HCT116 (cell line): ENCODE measurements at regions not wholly inside any gene's neighbourhood (a gene's known extent, or its start where the extent isn't known, plus 50 kb on each side); places are given as distances from the start of the nearest gene placed in this dataset.

Experiments used
- ATAC-seq: fragments of 200-7000 bp; cut with Tn5 transposase; 2 replicates; pipeline ENCODE4 v1.9.1; 2020; ENCODE audit warnings: mild to moderate bottlenecking, moderate library complexity
- BruUV-seq: library from RNA; stranded (reverse); fragments of 400-500 nt; replicated peaks from 2 replicates; lab custom pipeline; 2021; lab: Mats Ljungman, UMichigan
- CTCF ChIA-PET: fragments of 300-600 bp; sonication (Branson Sonifier 250); formaldehyde crosslinking; loops from one replicate; lab custom pipeline; 2021; ENCODE audit warnings: antibody characterized with exemption; lab: Charles Lee
- POLR2A ChIA-PET: fragments of 300-600, 350-600 bp; sonication (Branson Sonifier 250); formaldehyde crosslinking; loops from one replicate; lab custom pipeline; 2021; ENCODE audit warnings: antibody characterized with exemption; lab: Charles Lee
- RAD21 ChIA-PET, 2 experiments: fragments of 300-600 bp; sonication (Branson Sonifier 250); formaldehyde crosslinking; loops; one replicate each; lab custom pipeline; 2023; ENCODE audit warnings: low total read pairs in 2 of 2; ENCODE audit not compliant: uncharacterized antibody in 2 of 2, unreplicated experiment in 2 of 2, low non-redundant PET in 1 of 2; lab: Charles Lee
- DNase-seq: peaks from one replicate; pipeline ENCODE4 v3.0.0-alpha.2; 2010; ENCODE audit warnings: low read depth, low spot score
- H2AFZ ChIP-seq: fragments of 200-600 bp; shearing (Covaris generic), sonication (generic); 2 replicates; pipeline ENCODE4 v1.6.1; 2017; ENCODE audit warnings: low read depth, mixed run types, mixed read lengths, antibody characterized with exemption, low read length; ENCODE audit not compliant: poor library complexity, severe bottlenecking
- H3K27ac ChIP-seq: 2 replicates; pipeline ENCODE4 v1.5.1; 2012; ENCODE audit warnings: low read depth, low read length
- H3K27me3 ChIP-seq: fragments of 200-600 bp; sonication (generic); 2 replicates; pipeline ENCODE4 v1.6.1; 2016; ENCODE audit warnings: mixed run types, low read length, mixed read lengths; ENCODE audit not compliant: insufficient read depth
- H3K36me3 ChIP-seq, 2 experiments: fragments of 200-500 bp in 1 of 2; fragments of 200-600 bp in 1 of 2; sonication (Bioruptor generic) in 1 of 2; sonication (generic) in 1 of 2; 2 replicates each; pipeline versions ENCODE4 v1.5.1 to v1.6.1; 2014 to 2016; ENCODE audit warnings: low read length in 2 of 2, inconsistent platforms in 1 of 2, mixed read lengths in 1 of 2, mixed run types in 1 of 2; ENCODE audit not compliant: insufficient read depth in 2 of 2, control insufficient read depth in 1 of 2
- H3K4me1 ChIP-seq, 2 experiments: fragments of 200-600 bp in 1 of 2; sonication (generic) in 1 of 2; 2 replicates each; pipeline versions ENCODE4 v1.5.1 to v1.6.1; 2012 to 2017; ENCODE audit warnings: low read length in 2 of 2, inconsistent platforms in 1 of 2, mild to moderate bottlenecking in 1 of 2, mixed read lengths in 1 of 2, mixed run types in 1 of 2, moderate library complexity in 1 of 2; ENCODE audit not compliant: insufficient read depth in 2 of 2, control insufficient read depth in 1 of 2
- H3K4me2 ChIP-seq: fragments of 200-600 bp; sonication (generic); 2 replicates; pipeline ENCODE4 v1.6.1; 2017; ENCODE audit warnings: mixed run types, low read length, mixed read lengths
- H3K4me3 ChIP-seq, 2 experiments: fragments of 200-600 bp in 1 of 2; sonication (generic) in 1 of 2; replicated peaks in 1 of 2; 2 replicates each; pipeline ENCODE4 v1.5.1; 2011 to 2016; ENCODE audit warnings: low read length in 2 of 2, control low read depth in 1 of 2, low read depth in 1 of 2, mild to moderate bottlenecking in 1 of 2, mixed read lengths in 1 of 2, mixed run types in 1 of 2
- H3K79me2 ChIP-seq: fragments of 200-600 bp; sonication (generic); 2 replicates; pipeline ENCODE4 v1.6.1; 2017; ENCODE audit warnings: mild to moderate bottlenecking, mixed run types, low read length, moderate library complexity, mixed read lengths; ENCODE audit not compliant: insufficient read depth
- H3K9ac ChIP-seq: fragments of 200-600 bp; sonication (generic); 2 replicates; pipeline ENCODE4 v1.6.1; 2016; ENCODE audit warnings: low read length, mixed read lengths
- H3K9me2 ChIP-seq: fragments of 200-600 bp; sonication (generic), shearing (Covaris generic); 2 replicates; pipeline ENCODE4 v1.6.1; 2017; ENCODE audit warnings: mixed run types, mild to moderate bottlenecking, moderate library complexity; ENCODE audit not compliant: insufficient read depth
- H3K9me3 ChIP-seq, 2 experiments: fragments of 200-500 bp in 1 of 2; fragments of 200-600 bp in 1 of 2; sonication (Bioruptor generic) in 1 of 2; sonication (generic) in 1 of 2; 2 replicates each; pipeline ENCODE4 v1.6.1; 2014 to 2017; ENCODE audit warnings: low read length in 2 of 2, mixed read lengths in 2 of 2, inconsistent platforms in 1 of 2, low read depth in 1 of 2, mild to moderate bottlenecking in 1 of 2, mixed run types in 1 of 2, moderate library complexity in 1 of 2; ENCODE audit not compliant: control insufficient read depth in 1 of 2, insufficient read depth in 1 of 2
- H4K20me1 ChIP-seq: fragments of 200-600 bp; sonication (generic), shearing (Covaris generic); 2 replicates; pipeline ENCODE4 v1.6.1; 2017; ENCODE audit warnings: mixed run types, mild to moderate bottlenecking, moderate library complexity; ENCODE audit not compliant: insufficient read depth
- ATF3 ChIP-seq: IDR thresholded peaks from 2 replicates; pipeline ENCODE4 v1.6.1; 2012
- CBX3 ChIP-seq: IDR thresholded peaks from 2 replicates; pipeline ENCODE4 v1.6.1; 2012; ENCODE audit warnings: low read depth
- CEBPB ChIP-seq: IDR thresholded peaks from 2 replicates; pipeline ENCODE4 v1.6.1; 2012; ENCODE audit warnings: low read depth
- CTCF ChIP-seq, 3 experiments: fragments of 200-600 bp in 1 of 3; sonication (generic) in 1 of 3; IDR thresholded peaks in 2 of 3; conservative IDR thresholded peaks in 1 of 3; 2 replicates each; pipeline ENCODE4 v1.5.1; 2012 to 2017; ENCODE audit warnings: low read depth in 2 of 3, low read length in 2 of 3, antibody characterized with exemption in 1 of 3, borderline replicate concordance in 1 of 3, control low read depth in 1 of 3, mild to moderate bottlenecking in 1 of 3, mixed read lengths in 1 of 3, mixed run types in 1 of 3, moderate library complexity in 1 of 3; ENCODE audit not compliant: insufficient read depth in 1 of 3
- EGR1 ChIP-seq: IDR thresholded peaks from 2 replicates; pipeline ENCODE4 v1.6.1; 2012; ENCODE audit warnings: low read depth
- ELF1 ChIP-seq: IDR thresholded peaks from 2 replicates; pipeline ENCODE4 v1.6.1; 2012; ENCODE audit warnings: low read depth, borderline replicate concordance
- EZH2 ChIP-seq: fragments of 200-600 bp; sonication (generic); IDR thresholded peaks from 2 replicates; pipeline ENCODE4 v1.6.1; 2017; ENCODE audit warnings: antibody characterized with exemption, mixed run types
- JUND ChIP-seq: IDR thresholded peaks from 2 replicates; pipeline ENCODE4 v1.6.1; 2012
- MAX ChIP-seq: IDR thresholded peaks from 2 replicates; pipeline ENCODE4 v1.6.1; 2012
- SP1 ChIP-seq: IDR thresholded peaks from 2 replicates; pipeline ENCODE4 v1.6.1; 2012; ENCODE audit warnings: low read depth
- SRF ChIP-seq: IDR thresholded peaks from 2 replicates; pipeline ENCODE4 v1.6.1; 2012; ENCODE audit warnings: low read depth
- TCF7L2 ChIP-seq: IDR thresholded peaks from 2 replicates; pipeline ENCODE4 v1.7.0; 2011; ENCODE audit warnings: borderline replicate concordance, inconsistent platforms; ENCODE audit not compliant: insufficient read depth, insufficient read length; ENCODE audit errors: extremely low read depth
- YY1 ChIP-seq: IDR thresholded peaks from 2 replicates; pipeline ENCODE4 v1.6.1; 2011; ENCODE audit warnings: low read length, low read depth, moderate library complexity, mild to moderate bottlenecking; ENCODE audit not compliant: insufficient replicate concordance; ENCODE audit errors: extremely low read depth
- ZFX ChIP-seq: fragments of 450-650 bp; IDR thresholded peaks from 2 replicates; pipeline ENCODE4 v1.6.1; 2017
- ZNF274 ChIP-seq: fragments of 200-500 bp; sonication (Bioruptor generic); IDR thresholded peaks from 2 replicates; pipeline ENCODE4 v1.6.1; 2014; ENCODE audit warnings: mild to moderate bottlenecking, low read depth, low read length, inconsistent platforms
- intact Hi-C: fragments of 100-400 bp; cut with micrococcal nuclease; formaldehyde crosslinking; loops from 2 replicates; pipeline ENCODE4 v1.10.0; 2022

GRCh38 chr2:129277585-129277981, 701.9 kb upstream of the RAB6C start:
- DNase-seq = no peak
- no peak for ATAC-seq
- Histone ChIP-seq H3K9me2 (no peaks in the 10 kb centered on the region), H3K9me3 (no peaks in the 10 kb centered on the region), H3K4me2 (no peak overlapping the region), H3K27ac (no peak overlapping the region), H3K4me3 (no peak overlapping the region), H2AFZ (no peak overlapping the region), H4K20me1 (no peaks in the 10 kb centered on the region), H3K27me3 (no peaks in the 10 kb centered on the region; the same call in 1 of the 2 replicates), H3K36me3 (no peaks in the 10 kb centered on the region), H3K79me2 (no peaks in the 10 kb centered on the region), H3K4me1 (no peaks in the 10 kb centered on the region), H3K9ac (no peak overlapping the region)
- no peak for TF ChIP-seq CEBPB
- TF ChIP-seq YY1 = no peak
- no peak for TF ChIP-seq SP1
- no peak for TF ChIP-seq SRF
- TF ChIP-seq ZFX = no peak
- TF ChIP-seq EZH2 = no peak
- ChIA-PET RAD21 (no interaction called here), CTCF (no interaction called here), POLR2A (no interaction called here)
- no TSS peak for BruUV-seq
- intact Hi-C loops = no loop called here

- POLR2A ChIA-PET = no interaction called here
- no TSS peak for BruUV-seq
Observed at GRCh38 chr2:129281791-129282530, 697.5 kb upstream of the RAB6C start.

More at GRCh38 chr2:129281791-129282530, 697.5 kb upstream of the RAB6C start:
- RAD21 ChIA-PET = no interaction called here
- no peak for DNase-seq
- no peaks in the 10 kb centered on the region for H4K20me1 ChIP-seq
- H3K36me3 ChIP-seq = no peaks in the 10 kb centered on the region
- H3K9me3 ChIP-seq = no peaks in the 10 kb centered on the region
- CTCF ChIA-PET = no interaction called here
- H3K4me2 ChIP-seq = no peak overlapping the region
- intact Hi-C loops = no loop called here
- no peaks in the 10 kb centered on the region for H3K79me2 ChIP-seq
- no peaks in the 10 kb centered on the region for H3K9me2 ChIP-seq
- H3K9ac ChIP-seq = no peak overlapping the region
- H3K27ac ChIP-seq = no peak overlapping the region
- ATAC-seq = no peak
- no peaks in the 10 kb centered on the region for H3K4me1 ChIP-seq
- H3K27me3 ChIP-seq = no peaks in the 10 kb centered on the region; the same call in 1 of the 2 replicates
- no peak for TF ChIP-seq JUND
- no peak for TF ChIP-seq ATF3
- no peak for TF ChIP-seq TCF7L2
- TF ChIP-seq ELF1 = no peak
- no peak for TF ChIP-seq EGR1
- TF ChIP-seq EZH2 = no peak
- no peak for TF ChIP-seq ZNF274
- TF ChIP-seq MAX = no peak
- no peak for TF ChIP-seq CEBPB
- no peak for TF ChIP-seq CTCF (IDR thresholded peaks at IDR 0.05 in 2 of 3, conservative IDR thresholded peaks at IDR 0.05 in 1 of 3; ENCODE audit: borderline replicate concordance in 1 of 3, insufficient read depth in 1 of 3, low read depth in 2 of 3, low read length in 2 of 3)
- TF ChIP-seq CBX3 = no peak
- no peak overlapping the region for H2AFZ ChIP-seq
- H3K4me3 ChIP-seq = no peak overlapping the region
